ENCODE measurements at regions not wholly inside any gene's neighbourhood (a gene's known extent, or its start where the extent isn't known, plus 50 kb on each side); places are given as distances from the start of the nearest gene placed in this dataset.

DNA sequence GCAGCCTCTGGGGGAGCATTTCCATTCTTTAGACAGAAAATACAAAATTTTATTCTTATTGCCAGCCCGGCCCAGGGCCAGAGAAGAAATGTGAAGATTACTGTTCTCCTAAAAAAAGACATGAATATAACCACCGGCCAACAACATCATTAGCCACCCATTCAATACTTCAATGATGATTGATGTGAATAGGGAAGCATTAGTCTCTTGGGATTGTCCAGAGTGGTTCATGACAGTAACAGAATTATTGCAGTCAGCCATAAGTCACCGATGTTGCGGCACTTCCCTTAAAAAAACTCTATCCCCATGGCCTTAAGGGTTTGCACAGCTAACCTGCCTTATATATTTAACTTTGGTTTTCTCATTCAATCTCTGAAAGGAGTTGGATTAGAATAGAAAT lies 418.7 kb downstream of the CENPC start:
- no peak for TF ChIP-seq ZNF274 (IDR thresholded peaks at IDR 0.05; ENCODE audit: low read depth, low read length)
- no peak for TF ChIP-seq SUZ12 (IDR thresholded peaks at IDR 0.05; ENCODE audit: extremely low read depth, insufficient read depth, insufficient read length)

Data from NT2/D1 (cell line).